ENCODE measurements at regions not wholly inside any gene's neighbourhood (a gene's known extent, or its start where the extent isn't known, plus 50 kb on each side); places are given as distances from the start of the nearest gene placed in this dataset.

DNA sequence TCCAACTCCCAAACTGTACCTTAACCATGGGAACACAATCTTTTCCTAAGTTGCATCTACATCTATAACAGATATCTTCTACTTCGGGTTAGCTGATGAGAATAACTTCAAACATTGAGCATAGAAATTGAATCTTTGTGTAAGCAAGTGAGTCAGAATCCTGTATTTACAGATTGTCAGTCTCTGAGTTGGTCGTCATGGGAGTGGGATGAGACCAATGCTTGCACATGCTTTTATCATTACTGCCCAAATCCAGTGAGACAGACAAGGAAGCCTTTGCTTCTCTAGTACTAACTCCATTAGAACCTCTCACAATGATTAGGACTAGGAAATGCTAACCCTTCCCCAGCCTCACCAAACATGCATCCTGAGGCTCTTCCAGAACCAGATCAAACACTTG, 587.1 kb upstream of the ZNF717 start:
- TF ChIP-seq SNAI2 (CRISPR knock-in tag; IDR thresholded peaks at IDR 0.05) (no peak), TCF4 (CRISPR knock-in tag; IDR thresholded peaks at IDR 0.05; ENCODE audit: borderline replicate concordance) (no peak), ZNF8 (CRISPR knock-in tag; IDR thresholded peaks at IDR 0.05) (no peak), ZC3H10 (CRISPR knock-in tag; IDR thresholded peaks at IDR 0.05) (no peak), TOX (CRISPR knock-in tag; IDR thresholded peaks at IDR 0.05; ENCODE audit: borderline replicate concordance) (no peak), CSRNP3 (CRISPR knock-in tag; IDR thresholded peaks at IDR 0.05) (no peak), ARNTL (CRISPR knock-in tag; IDR thresholded peaks at IDR 0.05; ENCODE audit: borderline replicate concordance, low read depth) (no peak), GLIS3 (CRISPR knock-in tag; IDR thresholded peaks at IDR 0.05) (no peak), PPARA (CRISPR knock-in tag; IDR thresholded peaks at IDR 0.05; ENCODE audit: borderline replicate concordance) (no peak), ZNF70 (CRISPR knock-in tag; IDR thresholded peaks at IDR 0.05) (no peak), ZNF565 (CRISPR knock-in tag; conservative IDR thresholded peaks at IDR 0.05; ENCODE audit: low read depth) (no peak), ZFP3 (CRISPR knock-in tag; IDR thresholded peaks at IDR 0.05) (no peak), ZFP30 (CRISPR knock-in tag; IDR thresholded peaks at IDR 0.05) (no peak), ESRRG (CRISPR knock-in tag; IDR thresholded peaks at IDR 0.05) (no peak), RARB (CRISPR knock-in tag; IDR thresholded peaks at IDR 0.05) (no peak)
- TF ChIP-seq, protein P1, sequence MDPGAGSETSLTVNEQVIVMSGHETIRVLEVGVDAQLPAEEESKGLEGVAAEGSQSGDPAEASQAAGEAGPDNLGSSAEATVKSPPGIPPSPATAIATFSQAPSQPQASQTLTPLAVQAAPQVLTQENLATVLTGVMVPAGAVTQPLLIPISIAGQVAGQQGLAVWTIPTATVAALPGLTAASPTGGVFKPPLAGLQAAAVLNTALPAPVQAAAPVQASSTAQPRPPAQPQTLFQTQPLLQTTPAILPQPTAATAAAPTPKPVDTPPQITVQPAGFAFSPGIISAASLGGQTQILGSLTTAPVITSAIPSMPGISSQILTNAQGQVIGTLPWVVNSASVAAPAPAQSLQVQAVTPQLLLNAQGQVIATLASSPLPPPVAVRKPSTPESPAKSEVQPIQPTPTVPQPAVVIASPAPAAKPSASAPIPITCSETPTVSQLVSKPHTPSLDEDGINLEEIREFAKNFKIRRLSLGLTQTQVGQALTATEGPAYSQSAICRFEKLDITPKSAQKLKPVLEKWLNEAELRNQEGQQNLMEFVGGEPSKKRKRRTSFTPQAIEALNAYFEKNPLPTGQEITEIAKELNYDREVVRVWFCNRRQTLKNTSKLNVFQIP (CRISPR knock-in tag; IDR thresholded peaks at IDR 0.05; ENCODE audit: borderline replicate concordance, low read depth), result no peak
- TF ChIP-seq, protein P2, sequence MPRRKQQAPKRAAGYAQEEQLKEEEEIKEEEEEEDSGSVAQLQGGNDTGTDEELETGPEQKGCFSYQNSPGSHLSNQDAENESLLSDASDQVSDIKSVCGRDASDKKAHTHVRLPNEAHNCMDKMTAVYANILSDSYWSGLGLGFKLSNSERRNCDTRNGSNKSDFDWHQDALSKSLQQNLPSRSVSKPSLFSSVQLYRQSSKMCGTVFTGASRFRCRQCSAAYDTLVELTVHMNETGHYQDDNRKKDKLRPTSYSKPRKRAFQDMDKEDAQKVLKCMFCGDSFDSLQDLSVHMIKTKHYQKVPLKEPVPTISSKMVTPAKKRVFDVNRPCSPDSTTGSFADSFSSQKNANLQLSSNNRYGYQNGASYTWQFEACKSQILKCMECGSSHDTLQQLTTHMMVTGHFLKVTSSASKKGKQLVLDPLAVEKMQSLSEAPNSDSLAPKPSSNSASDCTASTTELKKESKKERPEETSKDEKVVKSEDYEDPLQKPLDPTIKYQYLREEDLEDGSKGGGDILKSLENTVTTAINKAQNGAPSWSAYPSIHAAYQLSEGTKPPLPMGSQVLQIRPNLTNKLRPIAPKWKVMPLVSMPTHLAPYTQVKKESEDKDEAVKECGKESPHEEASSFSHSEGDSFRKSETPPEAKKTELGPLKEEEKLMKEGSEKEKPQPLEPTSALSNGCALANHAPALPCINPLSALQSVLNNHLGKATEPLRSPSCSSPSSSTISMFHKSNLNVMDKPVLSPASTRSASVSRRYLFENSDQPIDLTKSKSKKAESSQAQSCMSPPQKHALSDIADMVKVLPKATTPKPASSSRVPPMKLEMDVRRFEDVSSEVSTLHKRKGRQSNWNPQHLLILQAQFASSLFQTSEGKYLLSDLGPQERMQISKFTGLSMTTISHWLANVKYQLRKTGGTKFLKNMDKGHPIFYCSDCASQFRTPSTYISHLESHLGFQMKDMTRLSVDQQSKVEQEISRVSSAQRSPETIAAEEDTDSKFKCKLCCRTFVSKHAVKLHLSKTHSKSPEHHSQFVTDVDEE (CRISPR knock-in tag; IDR thresholded peaks at IDR 0.05), result no peak
- TF ChIP-seq, protein P3, sequence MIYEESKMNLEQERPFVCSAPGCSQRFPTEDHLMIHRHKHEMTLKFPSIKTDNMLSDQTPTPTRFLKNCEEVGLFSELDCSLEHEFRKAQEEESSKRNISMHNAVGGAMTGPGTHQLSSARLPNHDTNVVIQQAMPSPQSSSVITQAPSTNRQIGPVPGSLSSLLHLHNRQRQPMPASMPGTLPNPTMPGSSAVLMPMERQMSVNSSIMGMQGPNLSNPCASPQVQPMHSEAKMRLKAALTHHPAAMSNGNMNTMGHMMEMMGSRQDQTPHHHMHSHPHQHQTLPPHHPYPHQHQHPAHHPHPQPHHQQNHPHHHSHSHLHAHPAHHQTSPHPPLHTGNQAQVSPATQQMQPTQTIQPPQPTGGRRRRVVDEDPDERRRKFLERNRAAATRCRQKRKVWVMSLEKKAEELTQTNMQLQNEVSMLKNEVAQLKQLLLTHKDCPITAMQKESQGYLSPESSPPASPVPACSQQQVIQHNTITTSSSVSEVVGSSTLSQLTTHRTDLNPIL (CRISPR knock-in tag; IDR thresholded peaks at IDR 0.05; ENCODE audit: low read depth), result no peak
- no peak for ATAC-seq

DNA sequence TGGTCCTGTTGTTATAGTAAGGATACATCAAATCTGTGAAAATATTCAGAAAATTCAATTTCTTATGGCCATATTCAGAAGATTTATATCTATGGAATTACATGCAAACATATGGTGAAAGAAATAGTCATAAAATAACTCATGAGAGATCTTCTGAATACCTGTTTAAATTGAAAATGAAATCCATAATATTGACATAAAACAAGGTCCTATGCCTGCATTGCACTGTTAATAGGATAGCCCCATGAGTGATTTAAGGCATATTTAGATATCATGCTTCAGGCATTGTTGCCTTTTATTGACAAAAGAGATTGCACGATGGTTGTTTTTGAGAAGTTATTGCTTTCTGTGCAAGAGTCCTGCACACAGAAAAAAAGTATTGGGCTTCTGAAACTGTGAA, 591.7 kb upstream of the ZNF717 start:
- TF ChIP-seq PATZ1 (CRISPR knock-in tag; IDR thresholded peaks at IDR 0.05; ENCODE audit: borderline replicate concordance) (no peak), OSR1 (CRISPR knock-in tag; IDR thresholded peaks at IDR 0.05) (no peak), GLIS3 (CRISPR knock-in tag; IDR thresholded peaks at IDR 0.05) (no peak), PPARA (CRISPR knock-in tag; IDR thresholded peaks at IDR 0.05; ENCODE audit: borderline replicate concordance) (no peak), TOX (CRISPR knock-in tag; IDR thresholded peaks at IDR 0.05; ENCODE audit: borderline replicate concordance) (no peak), ESRRG (CRISPR knock-in tag; IDR thresholded peaks at IDR 0.05) (no peak)
- TF ChIP-seq, protein P2 (CRISPR knock-in tag; IDR thresholded peaks at IDR 0.05), result no peak
- TF ChIP-seq, protein P3 (CRISPR knock-in tag; IDR thresholded peaks at IDR 0.05; ENCODE audit: low read depth), result no peak

More for the DNA sequence above, 591.7 kb upstream of the ZNF717 start:
- no peak for ATAC-seq

All from SK-N-SH treated with all-trans-retinoic acid at 6 μM for 48 hours (cell line).